ENCODE measurements at regions not wholly inside any gene's neighbourhood (a gene's known extent, or its start where the extent isn't known, plus 50 kb on each side); places are given as distances from the start of the nearest gene placed in this dataset.

DNA sequence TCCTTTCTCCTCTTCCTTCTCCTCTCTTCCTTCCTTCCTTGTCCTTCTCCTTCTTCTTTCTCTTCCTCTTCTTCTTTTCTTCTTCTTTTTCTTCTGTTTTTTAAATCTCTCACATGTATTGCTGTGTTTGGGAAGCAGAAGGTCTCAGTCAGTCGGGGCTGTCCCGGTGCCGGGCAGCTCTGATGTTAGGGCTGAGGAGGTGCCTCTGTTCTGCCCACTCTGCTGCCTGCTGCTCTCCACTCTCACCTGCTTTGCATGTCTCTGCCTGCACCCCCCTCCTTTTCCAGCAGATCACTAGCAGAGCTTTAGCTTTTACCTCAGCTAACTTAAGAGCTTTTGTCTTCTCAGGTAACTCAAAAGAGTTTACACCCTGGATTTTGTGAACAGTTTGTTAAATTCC is 276.6 kb downstream of the CHRM3 start:
- TF ChIP-seq MYC (IDR thresholded peaks at IDR 0.05; ENCODE audit: low read depth, low read length) (no peak), CTCF (IDR thresholded peaks at IDR 0.05; ENCODE audit: low read depth, low read length) (no peak), POLR2A (IDR thresholded peaks at IDR 0.05; ENCODE audit: extremely low read depth, insufficient read length) (no peak), MAX (IDR thresholded peaks at IDR 0.05; ENCODE audit: low read depth, low read length) (no peak)
